Fibroblast of skin of abdomen (primary cell): ENCODE measurements at regions not wholly inside any gene's neighbourhood (a gene's known extent, or its start where the extent isn't known, plus 50 kb on each side); places are given as distances from the start of the nearest gene placed in this dataset.

Experiments
- DNase-seq: peaks from one replicate; pipeline ENCODE4 v3.0.0-alpha.2; 2013

GRCh38 chr13:31963631-31964030, 67.9 kb upstream of the FRY start:
- no peak for DNase-seq

DNA sequence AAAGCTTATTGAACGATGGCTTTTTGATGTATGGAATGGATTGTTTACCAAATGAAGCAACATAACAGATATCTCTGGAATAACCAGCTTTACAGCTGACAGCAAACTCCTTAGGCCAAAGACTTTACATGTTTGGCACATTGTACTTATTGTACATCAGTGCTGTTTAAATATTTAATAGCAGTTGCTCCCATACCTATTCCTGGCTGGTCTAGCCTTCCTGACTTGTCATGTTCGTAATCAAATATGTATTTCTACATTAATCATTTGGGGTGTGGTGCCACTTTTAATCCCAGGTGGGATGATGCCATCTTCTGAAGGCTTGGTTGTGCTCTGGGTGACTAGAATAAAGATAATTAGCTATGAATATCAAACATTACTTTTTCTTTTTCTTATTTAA, 67.4 kb upstream of the FRY start:
- DNase-seq, result no peak

- no peak for DNase-seq
These were observed 66.1 kb upstream of the FRY start for GRCh38 chr13:31965361-31966066.

DNA sequence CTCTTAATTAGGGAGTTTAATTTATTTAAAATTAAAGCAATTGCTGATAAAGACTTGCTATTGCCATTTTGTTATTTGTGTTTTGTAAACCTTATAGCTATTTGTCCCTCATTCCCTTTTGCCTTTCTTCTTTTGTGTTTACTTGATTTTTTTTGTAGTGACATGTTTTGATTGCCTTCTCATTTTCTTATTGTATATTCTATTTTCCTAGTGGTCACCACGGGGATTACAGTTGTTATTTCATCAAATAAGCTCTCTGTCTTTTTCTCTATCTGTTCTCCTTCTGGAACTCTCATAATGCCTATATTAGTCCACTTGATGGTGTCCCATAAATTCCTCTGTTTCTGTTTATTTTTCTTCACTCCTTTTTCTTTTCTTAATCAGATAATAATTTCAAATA, 64.4 kb upstream of the FRY start:
- no peak for DNase-seq

- DNase-seq, result no peak
These were observed 63.1 kb upstream of the FRY start for GRCh38 chr13:31968473-31968872.

DNA sequence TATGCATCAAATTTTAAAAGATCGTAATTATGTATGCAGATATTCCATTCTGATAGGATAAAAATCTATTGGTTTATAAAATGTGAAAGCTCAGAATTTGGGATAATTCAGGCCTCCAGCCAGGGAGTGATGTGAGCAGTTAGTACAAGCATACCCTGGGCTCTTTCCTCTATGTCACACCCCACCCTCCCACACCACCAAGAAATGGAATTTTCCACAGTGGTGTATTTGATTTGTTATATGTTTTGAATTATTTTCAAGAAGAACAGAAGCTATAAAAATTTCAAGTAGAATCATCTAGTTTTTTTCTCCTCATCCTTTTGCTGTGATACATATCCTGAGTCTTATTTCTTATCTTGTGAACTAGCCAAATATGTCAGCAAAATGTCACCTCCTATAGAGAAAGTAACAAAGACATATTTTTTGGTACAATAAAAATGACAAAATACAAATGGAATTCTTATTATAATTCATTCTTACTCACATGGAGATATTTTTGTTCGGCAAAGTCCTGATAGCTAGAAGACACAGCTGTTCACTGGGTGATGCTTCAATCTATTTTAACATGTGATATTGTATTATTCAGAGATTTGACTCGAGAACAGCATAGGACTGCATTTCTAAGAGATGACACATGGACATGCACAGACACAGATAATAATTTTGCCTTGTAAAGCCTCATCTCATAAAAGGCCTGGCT, 61.2 kb upstream of the FRY start:
- peak; percentile 84 for DNase-seq

GRCh38 chr13:31972453-31972852, 59.1 kb upstream of the FRY start:
- DNase-seq, result no peak

GRCh38 chr13:31978021-31978420, 53.6 kb upstream of the FRY start:
- DNase-seq, result no peak

DNA sequence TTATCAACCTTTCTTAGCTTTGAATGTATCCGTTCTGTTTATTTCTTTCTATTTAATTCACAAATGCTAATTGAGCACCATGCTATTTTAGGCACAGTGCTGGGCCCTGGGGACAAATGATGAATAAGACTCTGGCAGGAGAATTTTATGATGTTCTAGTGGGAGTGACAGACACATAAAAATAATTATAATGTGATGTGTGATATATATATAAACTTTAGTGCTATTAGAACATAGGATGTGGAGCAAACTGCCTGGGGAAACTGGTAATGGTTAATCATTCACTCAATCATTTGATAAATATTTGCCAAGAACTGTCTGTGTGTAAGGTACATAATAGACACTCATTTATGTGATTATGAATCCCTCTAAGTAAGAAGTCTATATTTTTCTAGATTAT, 50.7 kb upstream of the FRY start:
- no peak for DNase-seq
